NCI-H187 (cell line): ENCODE measurements at regions not wholly inside any gene's neighbourhood (a gene's known extent, or its start where the extent isn't known, plus 50 kb on each side); places are given as distances from the start of the nearest gene placed in this dataset.

Experiments used
- DNase-seq, 2 experiments: peaks; one replicate each; lab custom pipeline; 2025; lab: John Stamatoyannopoulos, UW

DNA sequence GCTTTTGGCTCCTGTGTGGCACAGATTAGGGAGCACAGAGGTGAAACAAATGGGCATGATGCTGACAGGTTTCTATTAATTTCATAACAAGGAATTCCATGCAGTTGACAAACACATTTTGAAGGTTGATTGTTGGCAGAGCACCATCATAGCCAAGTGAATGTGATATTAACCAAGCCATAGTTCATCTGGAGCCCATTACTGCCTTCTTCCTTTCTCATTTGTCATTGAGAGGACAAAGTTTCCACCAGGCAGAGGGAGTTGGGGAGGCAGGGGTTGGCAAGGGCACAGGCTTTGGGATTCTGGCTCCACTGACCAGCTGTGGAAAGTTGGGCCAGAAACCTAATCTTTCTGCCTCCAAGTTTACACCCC lies 325.2 kb downstream of the MFSD1 start:
- no peak for DNase-seq

DNA sequence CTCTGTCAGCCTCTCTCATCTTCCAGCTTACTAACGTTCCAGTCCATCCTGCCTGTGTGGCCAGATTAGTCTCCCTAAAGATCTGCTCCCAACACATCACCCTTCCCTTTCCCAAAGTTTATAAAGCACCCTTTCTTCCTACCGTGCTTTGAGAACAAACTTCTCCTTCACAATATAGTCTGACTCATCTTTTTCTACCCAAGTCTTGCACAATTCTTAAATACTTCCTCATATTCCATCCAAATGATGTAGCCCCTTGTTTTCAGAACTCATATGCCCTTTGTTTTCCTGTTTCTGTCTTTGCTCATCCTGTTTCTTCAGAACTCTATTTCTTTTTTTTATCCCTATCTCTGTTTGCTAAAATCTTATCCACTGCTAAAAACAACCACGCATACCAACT lies 326.8 kb downstream of the MFSD1 start:
- DNase-seq: no peak

DNA sequence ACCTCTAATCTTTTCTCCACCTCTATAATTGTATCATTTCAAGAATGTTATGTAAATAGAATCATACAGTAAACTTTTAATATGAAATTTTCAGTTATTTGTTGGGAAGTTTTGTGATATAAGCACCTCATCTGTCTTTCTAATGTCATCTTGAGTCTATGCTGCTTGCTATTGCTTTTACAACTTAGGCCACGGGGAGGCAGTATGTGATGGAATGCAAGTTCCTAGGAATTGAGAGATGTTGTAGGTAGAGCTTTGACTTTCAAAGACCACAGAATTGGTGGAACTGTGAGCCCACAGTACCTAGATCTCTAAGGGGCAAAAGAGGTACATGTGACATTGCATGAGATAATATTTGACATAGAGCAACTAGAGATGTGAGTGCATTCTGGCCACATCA lies 328.3 kb downstream of the MFSD1 start:
- DNase-seq: no peak

GRCh38 chr3:159131376-159131775 lies 329.5 kb downstream of the MFSD1 start:
- DNase-seq: no peak

GRCh38 chr3:159137949-159138348 lies 336.1 kb downstream of the MFSD1 start:
- DNase-seq: no peak

DNA sequence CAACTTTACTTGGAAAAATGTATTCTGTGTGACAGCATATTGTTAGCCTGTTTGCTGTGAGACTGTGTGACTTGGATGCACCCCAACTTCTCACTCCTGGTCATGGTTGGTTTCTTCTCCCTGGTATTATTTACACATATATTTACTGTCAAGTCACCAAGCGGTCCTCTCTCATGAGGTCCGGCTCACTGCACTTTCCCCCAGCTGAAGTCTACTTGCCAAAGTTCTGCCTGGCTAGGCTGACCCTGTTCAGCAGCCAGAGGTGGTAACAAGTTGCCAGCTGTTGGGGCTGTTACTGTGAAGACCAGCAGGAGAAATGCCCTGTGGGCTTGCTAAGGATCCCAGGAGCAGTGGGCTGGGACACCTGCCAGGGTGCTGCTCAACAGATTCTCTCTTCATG lies 337.5 kb downstream of the MFSD1 start:
- no peak for DNase-seq

GRCh38 chr3:159144472-159144871 lies 342.6 kb downstream of the MFSD1 start:
- DNase-seq: no peak

- DNase-seq: no peak
Observed at GRCh38 chr3:159144891-159145290, 343.0 kb downstream of the MFSD1 start.

DNA sequence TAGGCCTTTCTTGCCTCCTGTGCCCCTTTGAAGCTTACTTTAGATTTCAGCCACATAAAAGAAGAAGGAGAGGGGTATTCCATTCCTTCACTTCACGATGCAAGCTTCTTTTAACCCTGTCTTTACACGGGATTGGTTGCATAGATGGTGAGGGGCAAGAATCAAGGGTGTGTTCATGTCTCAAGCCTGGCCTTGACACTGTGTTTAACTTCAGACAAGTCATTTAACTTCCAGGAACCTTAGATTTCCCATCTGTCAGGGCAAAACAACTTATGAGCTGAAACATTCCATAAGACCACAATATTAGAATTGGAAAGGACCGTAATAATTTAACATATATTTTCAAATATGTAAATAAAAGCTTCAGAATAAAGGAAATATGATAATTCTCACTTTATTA lies 344.5 kb downstream of the MFSD1 start:
- no peak for DNase-seq

DNA sequence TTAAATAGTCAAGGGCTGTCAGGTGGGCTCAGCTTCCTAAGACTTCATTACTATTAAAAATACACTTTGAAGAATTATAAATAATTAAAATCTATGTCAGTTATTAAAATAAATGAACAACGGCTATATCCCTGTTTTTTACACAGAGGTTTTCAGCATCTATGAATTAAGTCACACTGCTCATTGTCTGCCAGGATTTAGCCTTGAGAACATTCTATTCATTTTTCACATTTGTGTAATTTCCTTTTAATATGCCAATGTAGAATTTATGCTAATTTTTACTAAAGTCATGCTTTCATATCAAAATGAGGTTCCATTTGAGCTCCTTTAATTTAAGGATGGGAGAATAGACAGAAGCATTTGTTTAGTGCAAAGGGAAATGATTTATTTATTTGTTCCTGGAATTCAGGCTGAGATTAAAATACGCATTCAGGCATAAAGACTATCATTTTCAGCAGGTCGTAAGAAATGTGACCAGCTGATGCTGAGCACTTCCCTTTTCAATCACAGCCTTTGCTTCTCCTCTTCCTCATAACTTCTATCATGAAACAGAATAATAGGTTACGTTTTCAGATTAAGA lies 345.1 kb downstream of the MFSD1 start:
- no peak for DNase-seq

GRCh38 chr3:159147813-159148212 lies 346.0 kb downstream of the MFSD1 start:
- DNase-seq: no peak

DNA sequence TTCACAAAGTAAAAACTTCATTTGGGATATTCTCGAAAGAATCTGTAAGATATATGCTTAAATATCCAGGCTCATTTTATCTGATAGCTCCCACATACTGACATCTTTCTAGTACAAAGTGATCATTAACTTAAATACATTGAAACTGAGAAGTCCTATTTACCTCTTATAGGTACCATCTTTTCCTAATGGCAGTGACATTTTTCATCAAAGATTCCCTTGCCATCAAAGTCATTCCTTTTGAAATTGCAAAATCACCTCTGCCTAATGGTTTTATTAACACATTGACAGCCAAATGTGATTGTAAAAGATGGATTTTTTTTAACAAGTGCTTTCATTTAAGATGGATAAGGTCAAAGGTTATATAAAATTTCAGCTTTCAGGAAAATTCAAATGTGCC lies 346.6 kb downstream of the MFSD1 start:
- DNase-seq: no peak

DNA sequence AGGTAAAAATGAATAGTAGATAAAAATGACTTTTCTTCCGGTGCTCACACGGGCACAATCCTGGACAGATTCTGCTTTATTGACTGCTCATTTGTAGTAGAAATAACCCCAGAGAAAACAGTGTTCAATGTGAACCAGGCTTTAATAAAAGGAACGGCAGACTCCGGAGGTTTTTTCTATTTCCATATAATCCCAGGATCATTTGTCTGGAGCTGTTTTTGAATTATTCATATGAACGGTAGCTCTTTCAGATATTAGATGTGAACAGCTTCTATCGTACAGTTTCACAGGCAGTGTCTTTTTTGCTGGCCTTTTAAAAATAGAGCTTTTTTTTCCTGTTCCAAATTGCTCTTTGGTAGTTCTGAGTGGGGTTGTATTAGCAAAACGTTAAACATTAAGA lies 347.3 kb downstream of the MFSD1 start:
- no peak for DNase-seq

DNA sequence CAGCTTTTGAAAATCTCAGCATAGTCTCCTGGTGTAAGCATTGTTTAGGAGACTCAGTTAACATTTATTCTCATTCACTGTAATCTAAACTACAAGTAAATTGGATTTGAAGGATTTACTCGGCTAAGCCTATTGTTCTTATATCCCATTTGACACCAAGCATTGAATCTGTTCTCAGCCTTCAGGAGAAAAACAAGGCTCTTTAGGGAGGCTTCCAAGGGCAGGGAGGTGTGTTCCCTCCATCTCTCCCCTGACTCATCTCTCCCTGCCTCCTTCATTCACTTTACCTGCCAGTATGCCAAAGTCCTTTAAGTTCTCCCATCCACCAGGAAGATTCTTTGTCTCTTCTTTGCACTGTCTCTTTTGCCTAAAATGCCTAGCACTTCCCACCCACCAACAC lies 347.8 kb downstream of the MFSD1 start:
- no peak for DNase-seq

GRCh38 chr3:159150180-159150579 lies 348.3 kb downstream of the MFSD1 start:
- no peak for DNase-seq

DNA sequence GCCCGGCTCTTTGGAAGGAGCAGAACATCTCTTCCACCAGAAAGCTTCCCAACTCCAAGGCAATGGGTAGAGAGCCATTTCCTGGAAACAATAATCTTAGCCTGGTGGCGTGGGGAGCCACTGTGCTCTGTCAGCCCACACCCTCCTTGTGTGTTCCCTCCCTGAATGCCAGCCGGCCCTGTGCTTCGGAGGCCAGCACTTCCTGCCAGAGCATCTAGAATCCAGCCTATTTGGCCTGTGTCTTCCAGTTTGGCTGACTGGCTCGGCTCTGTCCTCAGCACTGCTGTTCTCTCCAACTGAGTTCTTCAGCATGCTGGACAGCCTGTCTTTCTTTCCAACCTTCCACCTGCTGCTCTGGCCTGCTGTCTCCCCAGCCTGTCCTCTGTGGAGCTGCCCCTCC lies 349.3 kb downstream of the MFSD1 start:
- DNase-seq: no peak

DNA sequence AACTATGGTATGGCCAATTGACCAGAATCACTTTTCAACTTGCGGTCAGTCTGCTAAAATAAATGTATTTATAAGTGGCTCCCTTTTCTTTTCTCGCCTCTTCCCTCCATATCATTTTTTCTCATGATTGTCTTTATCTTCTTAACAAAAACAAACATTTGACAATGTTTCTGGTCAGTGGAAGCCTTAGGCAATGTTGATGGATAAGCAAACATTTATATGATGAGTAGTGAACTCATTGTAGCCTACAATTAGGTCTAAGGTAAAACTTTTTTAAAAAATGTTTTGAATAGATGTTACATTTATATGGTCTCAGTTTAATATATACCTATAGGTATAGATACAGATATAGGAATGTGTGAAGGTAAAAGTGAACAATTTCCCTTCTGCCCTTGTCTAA lies 355.4 kb downstream of the MFSD1 start:
- no peak for DNase-seq

DNA sequence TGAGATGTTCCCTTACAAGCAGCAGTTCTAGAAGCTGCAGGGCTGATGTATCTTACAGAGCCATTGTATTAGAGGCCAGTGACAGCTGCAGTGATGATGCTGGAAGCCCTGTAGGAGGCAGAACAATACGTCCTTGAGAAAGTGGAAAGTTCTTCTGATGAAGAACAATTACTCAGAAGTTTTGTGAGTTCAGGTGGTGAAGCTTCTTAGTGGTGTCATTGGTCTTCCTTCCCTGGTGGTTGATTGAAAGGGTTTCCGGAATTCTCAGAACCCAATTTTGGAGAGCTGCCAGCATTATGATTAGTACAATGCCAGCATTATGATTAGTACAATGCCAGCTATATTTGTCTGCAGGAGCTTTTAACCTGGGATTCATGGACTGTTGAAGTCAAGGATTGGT lies 356.4 kb downstream of the MFSD1 start:
- no peak for DNase-seq

DNA sequence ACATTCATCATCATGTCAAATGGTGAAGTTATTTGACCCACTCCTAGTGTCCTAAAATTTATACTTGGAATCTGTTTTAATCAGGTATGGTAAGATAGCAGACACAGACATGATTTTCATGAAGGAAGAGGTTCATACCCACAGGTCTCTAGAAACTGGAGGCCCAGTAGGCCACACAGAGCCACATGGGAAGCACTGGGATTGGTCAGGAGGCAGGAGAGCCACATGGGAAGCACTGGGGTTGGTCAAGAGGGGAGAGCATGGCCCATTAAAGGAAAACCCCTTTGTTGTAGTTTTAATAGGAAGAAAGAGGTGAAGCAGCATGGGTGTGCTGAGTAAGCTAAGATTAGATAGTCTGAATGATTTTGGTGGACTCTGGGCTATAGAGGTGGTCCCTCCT lies 356.9 kb downstream of the MFSD1 start:
- DNase-seq: no peak

DNA sequence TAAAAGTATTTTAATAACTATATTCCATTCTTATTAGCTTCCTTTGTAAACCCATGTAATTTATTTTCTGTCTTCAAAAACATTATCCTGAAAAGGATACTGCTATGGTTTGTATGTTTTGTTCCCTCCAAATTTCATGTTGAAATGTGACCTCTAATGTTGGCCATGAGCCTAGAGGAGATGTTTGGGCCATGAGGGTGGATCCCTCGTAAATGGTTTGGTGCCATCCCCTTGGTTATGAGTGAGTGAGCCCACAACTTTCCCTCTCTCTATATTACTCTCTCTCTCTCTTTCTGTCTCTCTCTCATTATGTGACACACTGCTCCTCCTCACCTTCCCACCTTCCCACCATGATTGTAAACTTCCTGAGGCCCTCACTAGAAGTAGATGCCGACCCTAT lies 357.7 kb downstream of the MFSD1 start:
- no peak for DNase-seq

- DNase-seq: no peak
Observed at GRCh38 chr3:159163656-159164055, 361.8 kb downstream of the MFSD1 start.

GRCh38 chr3:159165961-159166360 lies 364.1 kb downstream of the MFSD1 start:
- no peak for DNase-seq

DNA sequence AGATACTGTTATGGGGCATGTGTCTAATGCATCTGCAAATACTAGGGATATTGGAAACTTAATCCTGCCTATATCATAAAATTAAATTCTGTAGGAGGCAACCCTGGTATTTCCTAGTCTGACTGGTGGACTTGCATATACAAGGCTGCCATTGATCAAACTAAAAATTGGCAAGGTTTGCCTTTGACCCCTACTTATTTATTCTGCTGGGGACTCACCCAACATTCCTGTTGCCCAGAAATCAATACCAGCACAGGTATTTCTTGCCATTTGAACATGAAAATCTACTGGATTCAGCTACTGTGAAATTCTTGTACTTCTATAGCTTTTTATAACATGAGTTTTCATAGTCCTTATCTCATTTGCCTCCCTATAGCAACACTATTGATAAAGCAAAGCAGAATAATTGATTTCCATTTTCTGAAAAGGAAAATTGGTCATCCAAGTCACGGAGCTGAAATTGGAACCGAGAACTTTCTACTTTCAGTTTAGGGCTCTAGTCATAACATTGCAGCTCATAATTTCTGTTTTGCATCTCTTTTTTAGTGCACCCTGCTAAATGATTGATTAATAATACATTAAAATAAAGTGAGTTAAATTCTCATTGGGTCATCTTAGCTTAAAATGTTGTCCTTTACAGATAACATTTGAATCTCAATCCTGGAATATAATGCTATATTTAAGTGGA lies 365.2 kb downstream of the MFSD1 start:
- no peak for DNase-seq

DNA sequence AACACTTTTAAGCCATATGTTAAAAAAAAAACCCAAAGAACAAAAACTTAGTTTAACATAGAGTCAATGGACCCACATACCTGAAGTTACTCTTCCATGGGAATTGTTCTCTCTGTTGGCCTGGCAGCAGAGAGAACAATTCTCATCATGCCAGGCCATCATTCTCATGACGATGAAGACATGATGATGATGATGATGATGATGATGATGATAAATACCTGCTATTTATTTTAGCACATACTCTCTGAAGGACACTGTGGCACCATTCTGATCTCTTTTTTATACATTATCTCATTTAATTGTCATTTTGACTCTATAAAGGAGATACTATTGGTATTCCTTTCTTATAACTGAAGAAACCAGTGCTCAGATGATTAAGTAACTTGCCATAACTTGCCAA lies 366.9 kb downstream of the MFSD1 start:
- DNase-seq: no peak
